Neural cell (in vitro differentiated cells): ENCODE measurements at regions not wholly inside any gene's neighbourhood (a gene's known extent, or its start where the extent isn't known, plus 50 kb on each side); places are given as distances from the start of the nearest gene placed in this dataset.

Experiments used
- H2AFZ ChIP-seq: fragments of 200-600, 300-800 bp; sonication (generic), shearing (Covaris generic); 2 replicates; pipeline ENCODE4 v1.6.0; 2014; ENCODE audit warnings: low read depth, mild to moderate bottlenecking, antibody characterized with exemption, low read length, moderate library complexity
- H3F3A ChIP-seq: fragments of 200-600 bp; shearing (Covaris generic); 2 replicates; pipeline ENCODE4 v1.6.1; 2016; ENCODE audit warnings: mild to moderate bottlenecking, moderate library complexity, mixed read lengths, antibody characterized with exemption, low read length; ENCODE audit not compliant: insufficient read depth, poor library complexity, severe bottlenecking
- H3K27ac ChIP-seq: fragments of 200-600, 300-800 bp; sonication (generic), shearing (Covaris generic); 2 replicates; pipeline ENCODE4 v1.5.1; 2014; ENCODE audit warnings: mild to moderate bottlenecking, low read length, moderate library complexity
- H3K27me3 ChIP-seq: fragments of 300-800, 200-600 bp; sonication (generic), shearing (Covaris generic); 2 replicates; pipeline ENCODE4 v1.6.0; 2014; ENCODE audit warnings: mild to moderate bottlenecking, low read depth, low read length, moderate library complexity; ENCODE audit not compliant: insufficient read depth
- H3K36me3 ChIP-seq: fragments of 300-800, 200-600 bp; sonication (generic), shearing (Covaris generic); 2 replicates; pipeline ENCODE4 v1.5.1; 2014; ENCODE audit warnings: mild to moderate bottlenecking, antibody characterized with exemption, low read length, moderate library complexity; ENCODE audit not compliant: insufficient read depth
- H3K4me2 ChIP-seq: fragments of 300-800, 200-600 bp; sonication (generic), shearing (Covaris generic); 2 replicates; pipeline ENCODE4 v1.6.0; 2014; ENCODE audit warnings: mild to moderate bottlenecking, low read length
- H3K4me3 ChIP-seq: fragments of 300-800, 200-600 bp; sonication (generic), shearing (Covaris generic); 2 replicates; pipeline ENCODE4 v1.5.1; 2014; ENCODE audit warnings: mild to moderate bottlenecking, low read length, moderate library complexity
- H3K79me2 ChIP-seq: fragments of 200-600 bp; shearing (Covaris generic); replicated peaks from 2 replicates; pipeline ENCODE4 v1.6.0; 2014; ENCODE audit warnings: mild to moderate bottlenecking, low read length, moderate library complexity; ENCODE audit not compliant: insufficient read depth
- H3K9ac ChIP-seq: fragments of 300-800, 200-600 bp; sonication (generic), shearing (Covaris generic); 2 replicates; pipeline ENCODE4 v1.6.1; 2016; ENCODE audit warnings: mild to moderate bottlenecking, low read length, mixed read lengths
- H3K9me2 ChIP-seq: fragments of 200-600 bp; shearing (Covaris generic); 2 replicates; pipeline ENCODE4 v1.6.1; 2016; ENCODE audit warnings: mild to moderate bottlenecking, low read length, mixed read lengths; ENCODE audit not compliant: insufficient read depth
- H3K9me3 ChIP-seq: fragments of 200-600, 300-800 bp; sonication (generic), shearing (Covaris generic); 2 replicates; pipeline ENCODE4 v1.6.1; 2016; ENCODE audit warnings: mild to moderate bottlenecking, mixed run types, low read length, moderate library complexity, mixed read lengths
- H4K20me1 ChIP-seq: fragments of 200-600 bp; shearing (Covaris generic); 2 replicates; pipeline ENCODE4 v1.6.1; 2016; ENCODE audit warnings: mild to moderate bottlenecking, mixed run types; ENCODE audit not compliant: insufficient read depth
- CTCF ChIP-seq: fragments of 450-650 bp; IDR thresholded peaks from 2 replicates; pipeline ENCODE4 v1.5.1; 2014; ENCODE audit warnings: antibody characterized with exemption, mild to moderate bottlenecking, moderate library complexity; ENCODE audit not compliant: poor library complexity, severe bottlenecking
- EP300 ChIP-seq: fragments of 450-650 bp; conservative IDR thresholded peaks from 2 replicates; pipeline ENCODE4 v1.6.1; 2014; ENCODE audit warnings: antibody characterized with exemption, mild to moderate bottlenecking, moderate library complexity; ENCODE audit not compliant: poor library complexity, severe bottlenecking
- EZH2 ChIP-seq: fragments of 200-600, 300-800 bp; shearing (Covaris generic), sonication (generic); IDR thresholded peaks from 2 replicates; pipeline ENCODE4 v1.6.1; 2014; ENCODE audit warnings: antibody characterized with exemption, low read length, borderline replicate concordance, mild to moderate bottlenecking; ENCODE audit not compliant: insufficient read depth, poor library complexity, severe bottlenecking
- MXI1 ChIP-seq: fragments of 450-650 bp; conservative IDR thresholded peaks from 2 replicates; pipeline ENCODE4 v1.6.1; 2014; ENCODE audit warnings: antibody characterized with exemption, mild to moderate bottlenecking; ENCODE audit not compliant: poor library complexity, severe bottlenecking
- POLR2AphosphoS5 ChIP-seq: IDR thresholded peaks from 2 replicates; pipeline ENCODE4 v1.6.1; 2012
- RAD21 ChIP-seq: fragments of 450-650 bp; conservative IDR thresholded peaks from 2 replicates; pipeline ENCODE4 v1.6.1; 2014; ENCODE audit warnings: antibody characterized with exemption, mild to moderate bottlenecking, moderate library complexity
- REST ChIP-seq: IDR thresholded peaks from 2 replicates; pipeline ENCODE4 v1.6.1; 2012; ENCODE audit warnings: borderline replicate concordance
- SMC3 ChIP-seq: fragments of 450-650 bp; conservative IDR thresholded peaks from 2 replicates; pipeline ENCODE4 v1.6.1; 2014; ENCODE audit warnings: antibody characterized with exemption, mild to moderate bottlenecking, moderate library complexity; ENCODE audit not compliant: poor library complexity
- TAF1 ChIP-seq: IDR thresholded peaks from 2 replicates; pipeline ENCODE4 v1.6.1; 2012; ENCODE audit warnings: low read depth

GRCh38 chr7:1336509-1336908 is 103.8 kb downstream of the UNCX start:
- no peaks in the 10 kb centered on the region for H3K27me3 ChIP-seq
- TF ChIP-seq REST (no peak), RAD21 (no peak), TAF1 (no peak), MXI1 (no peak)

GRCh38 chr7:1339611-1340010 is 106.9 kb downstream of the UNCX start:
- no peak overlapping the region for H3K27ac ChIP-seq
- no peaks in the 10 kb centered on the region for H3F3A ChIP-seq
- H2AFZ ChIP-seq: no peak overlapping the region

More at GRCh38 chr7:1336509-1336908, 103.8 kb downstream of the UNCX start:
- H4K20me1 ChIP-seq: no peaks in the 10 kb centered on the region
- H3K4me2 ChIP-seq: no peak overlapping the region
- H3K9me3 ChIP-seq: no peaks in the 10 kb centered on the region
- H3K36me3 ChIP-seq: no peaks in the 10 kb centered on the region
- no peak overlapping the region for H3K9ac ChIP-seq
- H3K9me2 ChIP-seq: no peaks in the 10 kb centered on the region
- no peaks in the 10 kb centered on the region for H3F3A ChIP-seq
- no peak overlapping the region for H3K27ac ChIP-seq
- H3K79me2 ChIP-seq: no peaks in the 10 kb centered on the region
- H3K4me3 ChIP-seq: no peak overlapping the region
- no peak overlapping the region for H2AFZ ChIP-seq

More at GRCh38 chr7:1339611-1340010, 106.9 kb downstream of the UNCX start:
- H3K4me2 ChIP-seq: no peak overlapping the region
- H3K27me3 ChIP-seq: no peaks in the 10 kb centered on the region
- H4K20me1 ChIP-seq: no peaks in the 10 kb centered on the region
- H3K4me3 ChIP-seq: no peak overlapping the region
- H3K9ac ChIP-seq: no peak overlapping the region
- H3K36me3 ChIP-seq: no peaks in the 10 kb centered on the region
- no peaks in the 10 kb centered on the region for H3K9me3 ChIP-seq
- TF ChIP-seq EZH2: no peak
- no peak for TF ChIP-seq RAD21
- TF ChIP-seq MXI1: no peak
- no peak for TF ChIP-seq POLR2AphosphoS5
- TF ChIP-seq TAF1: no peak
- TF ChIP-seq CTCF: no peak
- TF ChIP-seq EP300: no peak
- no peak for TF ChIP-seq REST
- TF ChIP-seq SMC3: no peak
- no peaks in the 10 kb centered on the region for H3K79me2 ChIP-seq
- H3K9me2 ChIP-seq: no peaks in the 10 kb centered on the region
